PFSK-1 (cell line): ENCODE measurements at regions not wholly inside any gene's neighbourhood (a gene's known extent, or its start where the extent isn't known, plus 50 kb on each side); places are given as distances from the start of the nearest gene placed in this dataset.

Experiments used
- FOXP2 ChIP-seq: optimal IDR thresholded peaks from 2 replicates; pipeline ENCODE3; 2011; ENCODE audit warnings: borderline replicate concordance, control low read depth, inconsistent platforms; ENCODE audit not compliant: insufficient read depth; ENCODE audit errors: extremely low read length, extremely low read depth
- POLR2AphosphoS5 ChIP-seq: IDR thresholded peaks from 2 replicates; pipeline ENCODE4 v1.6.1; 2012; ENCODE audit warnings: low read depth, mild to moderate bottlenecking, control low read depth, low read length, moderate library complexity
- REST ChIP-seq, 2 experiments: IDR thresholded peaks; 2 replicates each; pipeline versions ENCODE4 v1.6.1 to v1.8.0; 2011 to 2012; ENCODE audit warnings: low read depth in 2 of 2, low read length in 2 of 2, control low read depth in 1 of 2, inconsistent platforms in 1 of 2, mild to moderate bottlenecking in 1 of 2, moderate library complexity in 1 of 2; ENCODE audit not compliant: insufficient read depth in 1 of 2
- SIN3A ChIP-seq: IDR thresholded peaks from 2 replicates; pipeline ENCODE4 v1.6.1; 2012; ENCODE audit warnings: mild to moderate bottlenecking, low read length, moderate library complexity, borderline replicate concordance; ENCODE audit not compliant: insufficient read depth
- TAF1 ChIP-seq: IDR thresholded peaks from 2 replicates; pipeline ENCODE4 v1.6.1; 2012; ENCODE audit warnings: low read length, control low read depth, borderline replicate concordance; ENCODE audit not compliant: insufficient read depth

GRCh38 chr7:16070806-16071205, 350.5 kb downstream of the CRPPA start:
- no peak for TF ChIP-seq REST (IDR thresholded peaks at IDR 0.05; ENCODE audit: insufficient read depth in 1 of 2, low read depth in 2 of 2, low read length in 2 of 2)
- TF ChIP-seq TAF1 = no peak
- no peak for TF ChIP-seq POLR2AphosphoS5
- TF ChIP-seq SIN3A = no peak
- no peak for TF ChIP-seq FOXP2
